WTC11 (cell line): ENCODE measurements at regions not wholly inside any gene's neighbourhood (a gene's known extent, or its start where the extent isn't known, plus 50 kb on each side); places are given as distances from the start of the nearest gene placed in this dataset.
"Not testable (repeated sequence)": the region's sequence is repeated elsewhere in the genome, so short reads cannot be mapped to it uniquely, and the experiment has no call there.

ENCODE experiments used
- ATAC-seq: fragments of 200-7000 bp; cut with Tn5 transposase; 2 replicates; pipeline ENCODE4 v1.10.0; 2021; ENCODE audit warnings: mild to moderate bottlenecking, moderate library complexity
- CTCF ChIA-PET: fragments of 300-600 bp; sonication (Branson Sonifier 250); formaldehyde crosslinking; loops from one replicate; lab custom pipeline; 2021; ENCODE audit warnings: antibody characterized with exemption; lab: Charles Lee
- POLR2A ChIA-PET: fragments of 350-600 bp; sonication (Branson Sonifier 250); formaldehyde crosslinking; loops from one replicate; lab custom pipeline; 2021; ENCODE audit warnings: antibody characterized with exemption; lab: Charles Lee
- DNase-seq: peaks from one replicate; pipeline ENCODE4 v3.0.0; 2021; ENCODE audit warnings: low spot score
- H3K27ac Mint-ChIP-seq: 2 replicates; pipeline ENCODE4 v1.8.0; 2021; ENCODE audit warnings: mixed read lengths
- H3K27me3 Mint-ChIP-seq: 2 replicates; pipeline ENCODE4 v1.8.0; 2021; ENCODE audit warnings: low read depth, mild to moderate bottlenecking, moderate library complexity, mixed read lengths
- H3K36me3 Mint-ChIP-seq: 2 replicates; pipeline ENCODE4 v1.8.0; 2021; ENCODE audit warnings: mixed read lengths
- H3K4me1 Mint-ChIP-seq: 2 replicates; pipeline ENCODE4 v1.8.0; 2022; ENCODE audit warnings: mixed read lengths
- H3K4me3 Mint-ChIP-seq: 2 replicates; pipeline ENCODE4 v1.8.0; 2021; ENCODE audit warnings: mild to moderate bottlenecking, moderate library complexity, mixed read lengths
- H3K9me3 Mint-ChIP-seq: 2 replicates; pipeline ENCODE4 v1.8.0; 2021; ENCODE audit warnings: mixed read lengths
- ATF1 ChIP-seq: sonication (generic); formaldehyde crosslinking; IDR thresholded peaks from 2 replicates; pipeline ENCODE4 v1.8.1; 2023; ENCODE audit warnings: mild to moderate bottlenecking, moderate library complexity, missing genetic modification reagents
- CDX4 ChIP-seq: fragments of 250-450 bp; sonication (Bioruptor Pico); IDR thresholded peaks from 2 replicates; pipeline ENCODE4 v1.9.0; 2021; ENCODE audit warnings: moderate library complexity, mild to moderate bottlenecking, inconsistent platforms, borderline replicate concordance
- CREB1 ChIP-seq: sonication (generic); formaldehyde crosslinking; IDR thresholded peaks from 2 replicates; pipeline ENCODE4 v1.8.0; 2023; ENCODE audit warnings: mild to moderate bottlenecking, missing genetic modification reagents
- ESRRA ChIP-seq: sonication (generic); formaldehyde crosslinking; IDR thresholded peaks from 2 replicates; pipeline ENCODE4 v1.8.1; 2022; ENCODE audit warnings: mild to moderate bottlenecking, missing genetic modification reagents, borderline replicate concordance
- FOXJ3 ChIP-seq: sonication (generic); formaldehyde crosslinking; IDR thresholded peaks from 2 replicates; pipeline ENCODE4 v1.9.0; 2021; ENCODE audit warnings: missing genetic modification reagents, mild to moderate bottlenecking, borderline replicate concordance
- GRHL2 ChIP-seq: fragments of 250-450 bp; sonication (Bioruptor Pico); IDR thresholded peaks from 2 replicates; pipeline ENCODE4 v1.8.0; 2022; ENCODE audit warnings: mild to moderate bottlenecking, moderate library complexity; ENCODE audit not compliant: insufficient replicate concordance, severe bottlenecking
- GTF2I ChIP-seq: fragments of 250-450 bp; sonication (Bioruptor Pico); conservative IDR thresholded peaks from 2 replicates; pipeline ENCODE4 v1.4.0; 2021; ENCODE audit warnings: mild to moderate bottlenecking
- JUN ChIP-seq: sonication (generic); formaldehyde crosslinking; IDR thresholded peaks from 2 replicates; pipeline ENCODE4 v1.8.0; 2023; ENCODE audit warnings: mild to moderate bottlenecking, missing genetic modification reagents
- KAT7 ChIP-seq: sonication (generic); formaldehyde crosslinking; IDR thresholded peaks from 2 replicates; pipeline ENCODE4 v1.8.1; 2023; ENCODE audit warnings: missing genetic modification reagents, mild to moderate bottlenecking, borderline replicate concordance
- MAX ChIP-seq: sonication (generic); formaldehyde crosslinking; IDR thresholded peaks from 2 replicates; pipeline ENCODE4 v1.8.0; 2022; ENCODE audit warnings: mild to moderate bottlenecking, missing genetic modification reagents
- MXD4 ChIP-seq: fragments of 250-450 bp; sonication (Bioruptor Pico); IDR thresholded peaks from 2 replicates; pipeline ENCODE4 v1.8.0; 2021; ENCODE audit warnings: mild to moderate bottlenecking, moderate library complexity, borderline replicate concordance
- STAT6 ChIP-seq: sonication (generic); formaldehyde crosslinking; conservative IDR thresholded peaks from 2 replicates; pipeline ENCODE4 v1.8.1; 2023; ENCODE audit warnings: mild to moderate bottlenecking, low read depth, missing genetic modification reagents, moderate library complexity
- TEAD4 ChIP-seq: sonication (generic); formaldehyde crosslinking; IDR thresholded peaks from 2 replicates; pipeline ENCODE4 v1.8.0; 2022; ENCODE audit warnings: mild to moderate bottlenecking, missing genetic modification reagents
- ZNF121 ChIP-seq: sonication (generic); formaldehyde crosslinking; IDR thresholded peaks from 2 replicates; pipeline ENCODE4 v1.8.0; 2023; ENCODE audit warnings: missing genetic modification reagents
- ZNF317 ChIP-seq: sonication (generic); formaldehyde crosslinking; IDR thresholded peaks from 2 replicates; pipeline ENCODE4 v1.8.1; 2023; ENCODE audit warnings: low read depth, mild to moderate bottlenecking, moderate library complexity, missing genetic modification reagents, borderline replicate concordance
- ZNF416 ChIP-seq: fragments of 250-450 bp; sonication (Bioruptor Pico); IDR thresholded peaks from 2 replicates; pipeline ENCODE4 v1.9.0; 2021; ENCODE audit warnings: mild to moderate bottlenecking, inconsistent platforms
- ZNF423 ChIP-seq: fragments of 250-450 bp; sonication (Bioruptor Pico); IDR thresholded peaks from 2 replicates; pipeline ENCODE4 v2.1.2; 2022; ENCODE audit warnings: mild to moderate bottlenecking, moderate library complexity
- TF ChIP-seq, protein P1 (sequence below): fragments of 250-450 bp; sonication (Bioruptor Pico); conservative IDR thresholded peaks from 2 replicates; pipeline ENCODE4 v1.9.0; 2021; ENCODE audit warnings: mild to moderate bottlenecking
- TF ChIP-seq, protein P2 (sequence below): sonication (generic); formaldehyde crosslinking; IDR thresholded peaks from 2 replicates; pipeline ENCODE4 v1.8.1; 2023; ENCODE audit warnings: mild to moderate bottlenecking, missing genetic modification reagents
- TF ChIP-seq, protein P3 (sequence below): sonication (generic); formaldehyde crosslinking; IDR thresholded peaks from 2 replicates; pipeline ENCODE4 v1.8.1; 2022; ENCODE audit warnings: low read depth, missing genetic modification reagents, borderline replicate concordance

DNA sequence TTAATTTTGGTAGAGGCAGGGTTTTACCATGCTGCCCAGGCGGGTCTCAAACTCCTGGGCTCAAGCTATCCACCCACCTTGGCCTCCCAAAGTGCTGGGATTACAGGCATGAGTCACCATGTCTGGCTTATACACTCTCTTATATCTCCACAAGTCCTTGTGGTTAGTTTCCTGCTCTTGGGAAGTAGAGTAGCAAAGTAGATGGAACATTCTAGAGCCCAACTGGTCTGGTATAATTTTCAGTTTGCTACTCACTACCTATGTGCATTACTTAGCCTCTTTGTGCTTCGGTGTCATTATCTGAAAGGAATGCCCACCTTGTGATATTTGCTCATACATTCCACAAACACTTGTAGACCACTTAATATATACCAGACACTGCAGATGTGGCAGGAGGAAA lies 96.6 kb upstream of the IPO9 start:
- POLR2A ChIA-PET, result no interaction called here
- TF ChIP-seq JUN (CRISPR knock-in tag), result no peak
- TF ChIP-seq, protein P1, sequence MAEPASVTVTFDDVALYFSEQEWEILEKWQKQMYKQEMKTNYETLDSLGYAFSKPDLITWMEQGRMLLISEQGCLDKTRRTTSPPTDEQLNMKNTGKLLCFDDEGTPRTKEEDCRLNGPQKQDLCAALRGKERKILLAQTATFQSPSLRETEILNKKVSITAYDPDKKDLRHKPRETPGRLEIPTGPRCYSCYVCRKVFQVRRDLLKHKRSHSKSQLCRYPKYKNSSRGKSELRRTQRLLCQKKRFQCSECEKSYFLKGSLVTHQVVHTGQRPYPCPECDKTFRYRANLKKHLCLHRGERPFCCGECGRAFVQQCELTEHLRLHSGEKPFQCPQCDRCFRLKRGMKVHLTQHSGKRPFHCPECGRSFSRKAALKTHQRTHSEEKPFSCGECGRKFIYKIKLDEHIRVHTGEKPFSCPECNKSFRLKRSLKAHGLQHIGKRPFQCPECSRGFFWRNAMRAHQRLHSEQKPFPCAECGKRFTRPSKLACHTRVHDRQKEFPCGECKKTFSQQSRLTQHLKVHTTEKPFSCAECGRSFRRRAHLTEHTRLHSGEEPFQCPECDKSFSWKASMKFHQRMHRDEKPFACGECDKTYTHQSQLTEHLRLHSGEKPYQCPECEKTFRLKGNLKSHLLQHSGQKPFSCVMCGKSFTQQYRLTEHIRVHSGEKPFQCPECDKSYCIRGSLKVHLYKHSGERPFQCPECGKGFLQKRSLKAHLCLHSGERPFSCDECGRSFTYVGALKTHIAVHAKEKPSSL (CRISPR knock-in tag), result no peak
- no peak for TF ChIP-seq ZNF317 (CRISPR knock-in tag)
- TF ChIP-seq CREB1 (CRISPR knock-in tag), result no peak
- TF ChIP-seq GRHL2 (CRISPR knock-in tag), result no peak
- no peak for TF ChIP-seq ZNF423 (CRISPR knock-in tag)
- TF ChIP-seq ZNF121 (CRISPR knock-in tag), result no peak
- TF ChIP-seq TEAD4 (CRISPR knock-in tag), result no peak
- no peak for TF ChIP-seq ATF1 (CRISPR knock-in tag)
- no peak for TF ChIP-seq FOXJ3 (CRISPR knock-in tag)
- TF ChIP-seq, protein P2, sequence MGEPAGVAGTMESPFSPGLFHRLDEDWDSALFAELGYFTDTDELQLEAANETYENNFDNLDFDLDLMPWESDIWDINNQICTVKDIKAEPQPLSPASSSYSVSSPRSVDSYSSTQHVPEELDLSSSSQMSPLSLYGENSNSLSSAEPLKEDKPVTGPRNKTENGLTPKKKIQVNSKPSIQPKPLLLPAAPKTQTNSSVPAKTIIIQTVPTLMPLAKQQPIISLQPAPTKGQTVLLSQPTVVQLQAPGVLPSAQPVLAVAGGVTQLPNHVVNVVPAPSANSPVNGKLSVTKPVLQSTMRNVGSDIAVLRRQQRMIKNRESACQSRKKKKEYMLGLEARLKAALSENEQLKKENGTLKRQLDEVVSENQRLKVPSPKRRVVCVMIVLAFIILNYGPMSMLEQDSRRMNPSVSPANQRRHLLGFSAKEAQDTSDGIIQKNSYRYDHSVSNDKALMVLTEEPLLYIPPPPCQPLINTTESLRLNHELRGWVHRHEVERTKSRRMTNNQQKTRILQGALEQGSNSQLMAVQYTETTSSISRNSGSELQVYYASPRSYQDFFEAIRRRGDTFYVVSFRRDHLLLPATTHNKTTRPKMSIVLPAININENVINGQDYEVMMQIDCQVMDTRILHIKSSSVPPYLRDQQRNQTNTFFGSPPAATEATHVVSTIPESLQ, result no peak
- no peak for TF ChIP-seq ZNF416 (CRISPR knock-in tag)
- TF ChIP-seq KAT7 (CRISPR knock-in tag), result no peak
- TF ChIP-seq GTF2I, result no peak
- no peak for TF ChIP-seq CDX4 (CRISPR knock-in tag)
- TF ChIP-seq STAT6 (CRISPR knock-in tag), result no peak
- TF ChIP-seq, protein P3, sequence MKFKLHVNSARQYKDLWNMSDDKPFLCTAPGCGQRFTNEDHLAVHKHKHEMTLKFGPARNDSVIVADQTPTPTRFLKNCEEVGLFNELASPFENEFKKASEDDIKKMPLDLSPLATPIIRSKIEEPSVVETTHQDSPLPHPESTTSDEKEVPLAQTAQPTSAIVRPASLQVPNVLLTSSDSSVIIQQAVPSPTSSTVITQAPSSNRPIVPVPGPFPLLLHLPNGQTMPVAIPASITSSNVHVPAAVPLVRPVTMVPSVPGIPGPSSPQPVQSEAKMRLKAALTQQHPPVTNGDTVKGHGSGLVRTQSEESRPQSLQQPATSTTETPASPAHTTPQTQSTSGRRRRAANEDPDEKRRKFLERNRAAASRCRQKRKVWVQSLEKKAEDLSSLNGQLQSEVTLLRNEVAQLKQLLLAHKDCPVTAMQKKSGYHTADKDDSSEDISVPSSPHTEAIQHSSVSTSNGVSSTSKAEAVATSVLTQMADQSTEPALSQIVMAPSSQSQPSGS (CRISPR knock-in tag), result no peak
- TF ChIP-seq ESRRA (CRISPR knock-in tag), result no peak
- TF ChIP-seq MAX (CRISPR knock-in tag), result no peak
- TF ChIP-seq MXD4 (CRISPR knock-in tag), result no peak
- TF ChIP-seq, all 79 proteins: peak for 0
- Mint-ChIP-seq H3K4me3 (no peak overlapping the region), H3K27ac (no peak overlapping the region), H3K9me3 (no peaks in the 10 kb centered on the region), H3K4me1 (peaks cover 29% of the 10 kb centered on the region), H3K27me3 (no peaks in the 10 kb centered on the region), H3K36me3 (no peaks in the 10 kb centered on the region)
- CTCF ChIA-PET, result interaction anchor here (2.0 to 2.1 kb wide), 2 partner anchors 23 to 61 kb away, joined by 7 to 10 read pairs; no protein-coding TSS in a partner anchor
- DNase-seq (no peak), ATAC-seq (no peak)

GRCh38 chr1:201734221-201734620 lies 94.7 kb upstream of the IPO9 start:
- ATAC-seq, H3K9me3 Mint-ChIP-seq, H3K36me3 Mint-ChIP-seq, POLR2A ChIA-PET, H3K27me3 Mint-ChIP-seq, H3K27ac Mint-ChIP-seq, DNase-seq, H3K4me3 Mint-ChIP-seq: not testable (repeated sequence)
- CTCF ChIA-PET, result interaction anchor here (1.0 to 2.6 kb wide), 2 partner anchors 25 to 59 kb away, joined by 5 to 11 read pairs; no protein-coding TSS in a partner anchor
- H3K4me1 Mint-ChIP-seq, result peaks cover 42% of the 10 kb centered on the region
